WTC11 (cell line): ENCODE measurements at regions not wholly inside any gene's neighbourhood (a gene's known extent, or its start where the extent isn't known, plus 50 kb on each side); places are given as distances from the start of the nearest gene placed in this dataset.

Source experiments
- ATAC-seq: fragments of 200-7000 bp; cut with Tn5 transposase; 2 replicates; pipeline ENCODE4 v1.10.0; 2021; ENCODE audit warnings: mild to moderate bottlenecking, moderate library complexity
- CTCF ChIA-PET: fragments of 300-600 bp; sonication (Branson Sonifier 250); formaldehyde crosslinking; loops from one replicate; lab custom pipeline; 2021; ENCODE audit warnings: antibody characterized with exemption; lab: Charles Lee
- POLR2A ChIA-PET: fragments of 350-600 bp; sonication (Branson Sonifier 250); formaldehyde crosslinking; loops from one replicate; lab custom pipeline; 2021; ENCODE audit warnings: antibody characterized with exemption; lab: Charles Lee
- DNase-seq: peaks from one replicate; pipeline ENCODE4 v3.0.0; 2021; ENCODE audit warnings: low spot score
- H3K27ac Mint-ChIP-seq: 2 replicates; pipeline ENCODE4 v1.8.0; 2021; ENCODE audit warnings: mixed read lengths
- H3K27me3 Mint-ChIP-seq: 2 replicates; pipeline ENCODE4 v1.8.0; 2021; ENCODE audit warnings: low read depth, mild to moderate bottlenecking, moderate library complexity, mixed read lengths
- H3K36me3 Mint-ChIP-seq: 2 replicates; pipeline ENCODE4 v1.8.0; 2021; ENCODE audit warnings: mixed read lengths
- H3K4me1 Mint-ChIP-seq: 2 replicates; pipeline ENCODE4 v1.8.0; 2022; ENCODE audit warnings: mixed read lengths
- H3K4me3 Mint-ChIP-seq: 2 replicates; pipeline ENCODE4 v1.8.0; 2021; ENCODE audit warnings: mild to moderate bottlenecking, moderate library complexity, mixed read lengths
- H3K9me3 Mint-ChIP-seq: 2 replicates; pipeline ENCODE4 v1.8.0; 2021; ENCODE audit warnings: mixed read lengths
- AR ChIP-seq: fragments of 250-450 bp; sonication (Bioruptor Pico); IDR thresholded peaks from 2 replicates; pipeline ENCODE4 v1.9.0; 2021; ENCODE audit warnings: mild to moderate bottlenecking
- ATF3 ChIP-seq: sonication (generic); formaldehyde crosslinking; conservative IDR thresholded peaks from 2 replicates; pipeline ENCODE4 v1.8.1; 2022; ENCODE audit warnings: mild to moderate bottlenecking, missing genetic modification reagents
- CDX4 ChIP-seq: fragments of 250-450 bp; sonication (Bioruptor Pico); IDR thresholded peaks from 2 replicates; pipeline ENCODE4 v1.9.0; 2021; ENCODE audit warnings: moderate library complexity, mild to moderate bottlenecking, inconsistent platforms, borderline replicate concordance
- FOXJ3 ChIP-seq: sonication (generic); formaldehyde crosslinking; IDR thresholded peaks from 2 replicates; pipeline ENCODE4 v1.9.0; 2021; ENCODE audit warnings: missing genetic modification reagents, mild to moderate bottlenecking, borderline replicate concordance
- FOXP4 ChIP-seq: sonication (generic); formaldehyde crosslinking; IDR thresholded peaks from 2 replicates; pipeline ENCODE4 v1.8.0; 2022; ENCODE audit warnings: mild to moderate bottlenecking, missing genetic modification reagents
- GRHL2 ChIP-seq: fragments of 250-450 bp; sonication (Bioruptor Pico); IDR thresholded peaks from 2 replicates; pipeline ENCODE4 v1.8.0; 2022; ENCODE audit warnings: mild to moderate bottlenecking, moderate library complexity; ENCODE audit not compliant: insufficient replicate concordance, severe bottlenecking
- JUN ChIP-seq: sonication (generic); formaldehyde crosslinking; IDR thresholded peaks from 2 replicates; pipeline ENCODE4 v1.8.0; 2023; ENCODE audit warnings: mild to moderate bottlenecking, missing genetic modification reagents
- KAT7 ChIP-seq: sonication (generic); formaldehyde crosslinking; IDR thresholded peaks from 2 replicates; pipeline ENCODE4 v1.8.1; 2023; ENCODE audit warnings: missing genetic modification reagents, mild to moderate bottlenecking, borderline replicate concordance
- MYBL2 ChIP-seq: sonication (generic); formaldehyde crosslinking; IDR thresholded peaks from 2 replicates; pipeline ENCODE4 v1.8.1; 2023; ENCODE audit warnings: mild to moderate bottlenecking, moderate library complexity, missing genetic modification reagents
- NFE2L1 ChIP-seq: sonication (generic); formaldehyde crosslinking; IDR thresholded peaks from 2 replicates; pipeline ENCODE4 v1.8.1; 2023; ENCODE audit warnings: missing genetic modification reagents
- NFYB ChIP-seq: sonication (generic); formaldehyde crosslinking; conservative IDR thresholded peaks from 2 replicates; pipeline ENCODE4 v1.8.0; 2022; ENCODE audit warnings: low read depth, missing genetic modification reagents
- RORB ChIP-seq: fragments of 250-450 bp; sonication (Bioruptor Pico); IDR thresholded peaks from 2 replicates; pipeline ENCODE4 v1.9.0; 2021; ENCODE audit warnings: mild to moderate bottlenecking
- STAT6 ChIP-seq: sonication (generic); formaldehyde crosslinking; conservative IDR thresholded peaks from 2 replicates; pipeline ENCODE4 v1.8.1; 2023; ENCODE audit warnings: mild to moderate bottlenecking, low read depth, missing genetic modification reagents, moderate library complexity
- ZNF121 ChIP-seq: sonication (generic); formaldehyde crosslinking; IDR thresholded peaks from 2 replicates; pipeline ENCODE4 v1.8.0; 2023; ENCODE audit warnings: missing genetic modification reagents
- ZNF232 ChIP-seq: sonication (generic); formaldehyde crosslinking; IDR thresholded peaks from 2 replicates; pipeline ENCODE4 v1.8.0; 2022; ENCODE audit warnings: mild to moderate bottlenecking, missing genetic modification reagents
- ZNF263 ChIP-seq: sonication (generic); formaldehyde crosslinking; IDR thresholded peaks from 2 replicates; pipeline ENCODE4 v1.8.1; 2022; ENCODE audit warnings: low read depth, mild to moderate bottlenecking, moderate library complexity, missing genetic modification reagents
- ZNF281 ChIP-seq: sonication (generic); formaldehyde crosslinking; IDR thresholded peaks from 2 replicates; pipeline ENCODE4 v1.8.0; 2023; ENCODE audit warnings: mild to moderate bottlenecking, missing genetic modification reagents

- no peak for TF ChIP-seq FOXP4
- no peak for TF ChIP-seq ZNF263 (CRISPR knock-in tag)
- TF ChIP-seq ZNF232 (CRISPR knock-in tag) = no peak
Observed at GRCh38 chr5:126192226-126192625, 231.0 kb upstream of the GRAMD2B start (continued).

GRCh38 chr5:126195410-126196100, 227.7 kb upstream of the GRAMD2B start:
- ATAC-seq (no peak), DNase-seq (no peak)
- ChIA-PET CTCF (no interaction called here), POLR2A (no interaction called here)
- Mint-ChIP-seq H3K27me3 (peaks cover 34% of the 10 kb centered on the region), H3K4me1 (peaks cover 23% of the 10 kb centered on the region), H3K36me3 (no peaks in the 10 kb centered on the region), H3K27ac (no peak overlapping the region), H3K4me3 (no peak overlapping the region), H3K9me3 (no peaks in the 10 kb centered on the region)
- TF ChIP-seq AR (CRISPR knock-in tag) (no peak), ZNF281 (CRISPR knock-in tag) (no peak), GRHL2 (no peak), JUN (no peak), ATF3 (CRISPR knock-in tag) (no peak), CDX4 (no peak), ZNF121 (CRISPR knock-in tag) (no peak), STAT6 (CRISPR knock-in tag) (no peak), NFE2L1 (no peak), FOXJ3 (CRISPR knock-in tag) (no peak), NFYB (no peak), MYBL2 (CRISPR knock-in tag) (no peak), KAT7 (CRISPR knock-in tag) (no peak), RORB (CRISPR knock-in tag) (no peak)
